H1 (cell line): ENCODE measurements at regions not wholly inside any gene's neighbourhood (a gene's known extent, or its start where the extent isn't known, plus 50 kb on each side); places are given as distances from the start of the nearest gene placed in this dataset.

ENCODE experiments used
- CTCF ChIA-PET: fragments of 300-600 bp; sonication (Branson Sonifier 250); formaldehyde crosslinking; loops from one replicate; lab custom pipeline; 2021; ENCODE audit not compliant: partially characterized antibody; lab: Charles Lee
- POLR2A ChIA-PET: fragments of 300-600 bp; sonication (Branson Sonifier 250); formaldehyde crosslinking; loops from one replicate; lab custom pipeline; 2021; ENCODE audit warnings: inconsistent platforms; ENCODE audit not compliant: partially characterized antibody; lab: Charles Lee
- DNase-seq, 2 experiments: peaks; one replicate each; pipeline versions ENCODE4 v3.0.0 to v3.0.0-alpha.2; 2010 to 2022; ENCODE audit warnings: low spot score in 2 of 2, low read depth in 1 of 2, mixed read lengths in 1 of 2
- FAIRE-seq: peaks from 2 replicates; lab custom pipeline; 2011; peaks lifted over from hg19 to GRCh38; lab: Jason Lieb, UNC
- H2AFZ ChIP-seq: 2 replicates; pipeline ENCODE4 v1.8.1; 2012; ENCODE audit warnings: low read length, inconsistent platforms
- H2AK5ac ChIP-seq: 2 replicates; pipeline ENCODE4 v1.6.1; 2013; ENCODE audit warnings: low read depth, low read length
- H2BK120ac ChIP-seq: replicated peaks from 2 replicates; pipeline ENCODE3; 2013; ENCODE audit warnings: low read depth, low read length, inconsistent platforms
- H2BK12ac ChIP-seq: 2 replicates; pipeline ENCODE4 v1.6.1; 2013; ENCODE audit warnings: low read depth, low read length
- H2BK15ac ChIP-seq: 2 replicates; pipeline ENCODE4 v1.6.1; 2013; ENCODE audit warnings: low read length
- H2BK20ac ChIP-seq: 2 replicates; pipeline ENCODE4 v1.6.1; 2013; ENCODE audit warnings: low read length
- H2BK5ac ChIP-seq: 2 replicates; pipeline ENCODE4 v1.6.1; 2013; ENCODE audit warnings: low read depth, low read length
- H3K14ac ChIP-seq: 2 replicates; pipeline ENCODE4 v1.6.1; 2013; ENCODE audit warnings: inconsistent platforms; ENCODE audit not compliant: insufficient read length
- H3K18ac ChIP-seq: 2 replicates; pipeline ENCODE4 v1.6.1; 2013; ENCODE audit warnings: low read length; ENCODE audit errors: extremely low read depth
- H3K23ac ChIP-seq: 2 replicates; pipeline ENCODE4 v1.6.1; 2013; ENCODE audit warnings: inconsistent platforms; ENCODE audit not compliant: insufficient read length
- H3K23me2 ChIP-seq: 2 replicates; pipeline ENCODE4 v1.6.1; 2013; ENCODE audit warnings: low read depth, low read length
- H3K27ac ChIP-seq: 2 replicates; pipeline ENCODE4 v1.6.1; 2011; ENCODE audit warnings: low read depth, low read length, inconsistent platforms
- H3K27me3 ChIP-seq, 4 experiments: replicated peaks in 1 of 4; 1 replicate in 1 of 4; 2 replicates in 3 of 4; pipeline versions ENCODE4 v1.6.1 to v1.8.1; 2011 to 2013; ENCODE audit warnings: low read length in 3 of 4, mild to moderate bottlenecking in 3 of 4, inconsistent platforms in 2 of 4, mixed read lengths in 2 of 4, moderate library complexity in 1 of 4; ENCODE audit not compliant: control insufficient read depth in 3 of 4, insufficient read depth in 3 of 4; ENCODE audit errors: extremely low read depth in 1 of 4
- H3K36me3 ChIP-seq, 4 experiments: 2 replicates each; pipeline versions ENCODE4 v1.6.1 to v1.8.1; 2011 to 2013; ENCODE audit warnings: mild to moderate bottlenecking in 4 of 4, low read length in 3 of 4, moderate library complexity in 2 of 4, control low read depth in 1 of 4, inconsistent platforms in 1 of 4; ENCODE audit not compliant: insufficient read depth in 4 of 4, control insufficient read depth in 2 of 4
- H3K4ac ChIP-seq: replicated peaks from 2 replicates; pipeline ENCODE3; 2013; ENCODE audit warnings: low read length, low read depth, mixed read lengths, inconsistent platforms; ENCODE audit not compliant: insufficient read length
- H3K4me1 ChIP-seq, 4 experiments: replicated peaks in 1 of 4; 1 replicate in 1 of 4; 2 replicates in 3 of 4; pipeline versions ENCODE4 v1.6.1 to v1.8.1; 2011 to 2013; ENCODE audit warnings: low read length in 3 of 4, inconsistent platforms in 2 of 4, mixed read lengths in 1 of 4; ENCODE audit not compliant: insufficient read depth in 4 of 4, control insufficient read depth in 3 of 4
- H3K4me2 ChIP-seq, 2 experiments: 2 replicates each; pipeline versions ENCODE4 v1.6.1 to v1.8.1; 2011 to 2013; ENCODE audit warnings: low read depth in 2 of 2, low read length in 2 of 2, control low read depth in 1 of 2, inconsistent platforms in 1 of 2, mild to moderate bottlenecking in 1 of 2; ENCODE audit not compliant: insufficient read depth in 1 of 2
- H3K4me3 ChIP-seq, 4 experiments: fragments of 200-600, 300-600 bp in 1 of 4; sonication (generic), shearing (Covaris generic), sonication (Bioruptor Twin) in 1 of 4; 2 replicates each; pipeline versions ENCODE4 v1.5.1 to v1.8.1; 2011 to 2016; ENCODE audit warnings: low read length in 4 of 4, low read depth in 3 of 4, control low read depth in 2 of 4, inconsistent platforms in 2 of 4, mild to moderate bottlenecking in 2 of 4, mixed read lengths in 1 of 4, moderate library complexity in 1 of 4; ENCODE audit not compliant: insufficient read depth in 2 of 4; ENCODE audit errors: extremely low read depth in 1 of 4
- H3K56ac ChIP-seq: replicated peaks from 2 replicates; pipeline ENCODE3; 2013; ENCODE audit warnings: low read depth, mild to moderate bottlenecking, mixed read lengths, low read length, inconsistent platforms; ENCODE audit not compliant: insufficient read length
- H3K79me1 ChIP-seq: 2 replicates; pipeline ENCODE4 v1.6.1; 2013; ENCODE audit warnings: low read depth, low read length, control low read depth
- H3K79me2 ChIP-seq, 2 experiments: 2 replicates each; pipeline versions ENCODE4 v1.6.1 to v1.8.1; 2012 to 2013; ENCODE audit warnings: low read length in 2 of 2, mild to moderate bottlenecking in 2 of 2, inconsistent platforms in 1 of 2; ENCODE audit not compliant: insufficient read depth in 2 of 2, control insufficient read depth in 1 of 2
- H3K9ac ChIP-seq, 4 experiments: replicated peaks in 1 of 4; 1 replicate in 1 of 4; 2 replicates in 3 of 4; pipeline versions ENCODE4 v1.6.1 to v1.8.1; 2011 to 2013; ENCODE audit warnings: low read depth in 3 of 4, low read length in 3 of 4, control low read depth in 2 of 4, mild to moderate bottlenecking in 2 of 4, moderate library complexity in 2 of 4, inconsistent platforms in 1 of 4; ENCODE audit errors: extremely low read depth in 1 of 4
- H3K9me3 ChIP-seq, 2 experiments: 2 replicates each; pipeline versions ENCODE4 v1.6.1 to v1.8.1; 2012 to 2013; ENCODE audit warnings: mild to moderate bottlenecking in 2 of 2, moderate library complexity in 2 of 2, control low read depth in 1 of 2, inconsistent platforms in 1 of 2, low read depth in 1 of 2, low read length in 1 of 2, mixed read lengths in 1 of 2; ENCODE audit not compliant: insufficient read depth in 2 of 2
- H4K20me1 ChIP-seq, 2 experiments: replicated peaks in 1 of 2; 2 replicates each; pipeline versions ENCODE3 to v1.8.1; 2011 to 2013; ENCODE audit warnings: inconsistent platforms in 2 of 2, low read length in 2 of 2, mild to moderate bottlenecking in 1 of 2; ENCODE audit not compliant: insufficient read depth in 2 of 2, control insufficient read depth in 1 of 2
- H4K5ac ChIP-seq: 2 replicates; pipeline ENCODE4 v1.6.1; 2013; ENCODE audit warnings: low read length, low read depth, mixed read lengths, inconsistent platforms; ENCODE audit not compliant: insufficient read length
- H4K8ac ChIP-seq: 2 replicates; pipeline ENCODE4 v1.8.0; 2013; ENCODE audit warnings: mild to moderate bottlenecking, moderate library complexity, low read length, inconsistent platforms; ENCODE audit not compliant: insufficient read depth; ENCODE audit errors: extremely low read depth
- H4K91ac ChIP-seq: replicated peaks from 2 replicates; pipeline ENCODE3; 2013; ENCODE audit warnings: low read length, mixed read lengths, inconsistent platforms; ENCODE audit not compliant: insufficient read length
- CEBPB ChIP-seq: IDR thresholded peaks from 2 replicates; pipeline ENCODE4 v1.6.1; 2012; ENCODE audit warnings: low read depth, low read length
- SIRT6 ChIP-seq: IDR thresholded peaks from one replicate; pipeline ENCODE4 v1.7.1; 2012; ENCODE audit warnings: low read length, inconsistent platforms
- WGBS, 2 experiments: shearing (Covaris generic) in 1 of 2; methylation state at CpG; one replicate each; pipeline versions ENCODE4 v1.1.6 to v1.1.7; 2013 to 2015; ENCODE audit warnings: low lambda C conversion rate in 2 of 2, mixed read lengths in 2 of 2, inconsistent platforms in 1 of 2, low coverage in 1 of 2, missing lambda C conversion rate in 1 of 2; ENCODE audit not compliant: insufficient replicate concordance in 2 of 2, insufficient coverage in 1 of 2, insufficient read length in 1 of 2; ENCODE audit errors: extremely low coverage in 1 of 2, missing lambda C conversion rate in 1 of 2; 5-methylcytosine and 5-hydroxymethylcytosine counted together

GRCh38 chr13:84655677-84656076, 773.4 kb upstream of the SLITRK1 start:
- peaks cover 4% of the 10 kb centered on the region in 2 experiments; a peak in 2 of 4 replicates for H3K9me3 ChIP-seq
- no peak overlapping the region for H3K27ac ChIP-seq
- CTCF ChIA-PET, result no interaction called here

More at GRCh38 chr13:84655677-84656076, 773.4 kb upstream of the SLITRK1 start:
- Histone ChIP-seq H3K9ac (no peak overlapping the region), H4K20me1 (no peaks in the 10 kb centered on the region), H2BK12ac (no peak overlapping the region), H2BK20ac (no peak overlapping the region; the same call in 1 of the 2 replicates), H4K8ac (no peak overlapping the region), H3K27me3 (no peaks in the 10 kb centered on the region), H3K79me1 (no peaks in the 10 kb centered on the region), H3K23ac (no peak overlapping the region), H4K91ac (peak overlapping the region; percentile 90), H3K4me1 (peaks cover 0 to 3% (median 2%) of the 10 kb centered on the region in 4 experiments; a peak in 3 of 7 replicates), H3K36me3 (peaks cover 0 to 3% (median 0%) of the 10 kb centered on the region in 4 experiments; a peak in 2 of 8 replicates), H2BK5ac (peak overlapping the region; percentile 92; the same call in 1 of the 2 replicates), H3K4me2 (no peak overlapping the region), H4K5ac (no peak overlapping the region), H3K4ac (no peak overlapping the region), H3K18ac (no peak overlapping the region), H3K23me2 (no peaks in the 10 kb centered on the region), H3K4me3 (peak overlapping the region in 1 of 4 experiments; percentile 13; a peak in 1 of 8 replicates), H3K79me2 (no peaks in the 10 kb centered on the region), H2AK5ac (no peak overlapping the region), H3K14ac (no peak overlapping the region), H2BK15ac (no peak overlapping the region), H2AFZ (peak overlapping the region; percentile 31; the same call in 1 of the 2 replicates), H3K56ac (no peak overlapping the region), H2BK120ac (peak overlapping the region; percentile 98)
- 70% methylated on average over 3 of the region's 3 CpGs; no CpG with 5 or more reads in 1 of the 2 experiments for WGBS, 2 experiments
- no peak for DNase-seq
- POLR2A ChIA-PET, result no interaction called here
- FAIRE-seq, result no peak
- TF ChIP-seq CEBPB (0 out of 2 replicates have a peak, but pooled peaks have one; percentile 19), SIRT6 (no peak)
